ENCODE measurements at regions not wholly inside any gene's neighbourhood (a gene's known extent, or its start where the extent isn't known, plus 50 kb on each side); places are given as distances from the start of the nearest gene placed in this dataset.

DNA sequence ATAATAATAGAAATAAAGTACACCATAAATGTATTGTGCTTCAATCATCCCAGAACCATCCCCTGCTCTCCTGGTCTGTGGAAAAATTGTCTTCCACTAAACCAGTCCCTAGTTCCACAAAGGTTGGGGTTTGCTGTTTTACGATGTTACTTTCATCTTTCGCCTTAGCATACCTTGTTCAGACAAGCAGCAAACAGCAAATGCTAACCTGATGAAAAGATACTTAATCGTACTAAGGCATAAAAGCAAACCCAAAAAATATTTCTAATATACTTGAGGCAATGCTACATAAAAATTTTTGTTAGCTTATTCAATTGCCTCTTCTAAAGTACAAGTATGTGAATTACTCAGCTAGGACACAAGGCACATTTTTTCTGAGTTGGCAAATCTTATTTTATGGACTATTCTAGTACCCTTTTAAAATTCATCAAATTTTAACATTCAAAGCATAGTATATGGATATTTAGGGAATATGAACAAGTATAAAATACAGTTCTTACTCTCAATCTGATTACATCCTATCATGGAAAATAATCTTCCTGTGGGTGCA lies 97.1 kb upstream of the PLEKHG7 start:
- TF ChIP-seq, protein P1, sequence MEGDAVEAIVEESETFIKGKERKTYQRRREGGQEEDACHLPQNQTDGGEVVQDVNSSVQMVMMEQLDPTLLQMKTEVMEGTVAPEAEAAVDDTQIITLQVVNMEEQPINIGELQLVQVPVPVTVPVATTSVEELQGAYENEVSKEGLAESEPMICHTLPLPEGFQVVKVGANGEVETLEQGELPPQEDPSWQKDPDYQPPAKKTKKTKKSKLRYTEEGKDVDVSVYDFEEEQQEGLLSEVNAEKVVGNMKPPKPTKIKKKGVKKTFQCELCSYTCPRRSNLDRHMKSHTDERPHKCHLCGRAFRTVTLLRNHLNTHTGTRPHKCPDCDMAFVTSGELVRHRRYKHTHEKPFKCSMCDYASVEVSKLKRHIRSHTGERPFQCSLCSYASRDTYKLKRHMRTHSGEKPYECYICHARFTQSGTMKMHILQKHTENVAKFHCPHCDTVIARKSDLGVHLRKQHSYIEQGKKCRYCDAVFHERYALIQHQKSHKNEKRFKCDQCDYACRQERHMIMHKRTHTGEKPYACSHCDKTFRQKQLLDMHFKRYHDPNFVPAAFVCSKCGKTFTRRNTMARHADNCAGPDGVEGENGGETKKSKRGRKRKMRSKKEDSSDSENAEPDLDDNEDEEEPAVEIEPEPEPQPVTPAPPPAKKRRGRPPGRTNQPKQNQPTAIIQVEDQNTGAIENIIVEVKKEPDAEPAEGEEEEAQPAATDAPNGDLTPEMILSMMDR (IDR thresholded peaks at IDR 0.05; ENCODE audit: low read length) = no peak
- TF ChIP-seq EZH2phosphoT487 (IDR thresholded peaks at IDR 0.05; ENCODE audit: low read length) = no peak
